HG03354 (cell line): ENCODE measurements at regions not wholly inside any gene's neighbourhood (a gene's known extent, or its start where the extent isn't known, plus 50 kb on each side); places are given as distances from the start of the nearest gene placed in this dataset.

Experiments
- ATAC-seq: cut with Tn5 transposase; IDR thresholded peaks from one replicate; pipeline ENCODE4 v1.9.1; 2021; ENCODE audit warnings: mild to moderate bottlenecking; ENCODE audit not compliant: unreplicated experiment, poor library complexity, severe bottlenecking

GRCh38 chr3:73705792-73706191 is 81.1 kb upstream of the PDZRN3 start:
- ATAC-seq, result no peak

GRCh38 chr3:73699327-73699726 is 74.6 kb upstream of the PDZRN3 start:
- ATAC-seq, result no peak

- ATAC-seq, result no peak
Measured at GRCh38 chr3:73697020-73697419, 72.3 kb upstream of the PDZRN3 start.

GRCh38 chr3:73695841-73696240 is 71.1 kb upstream of the PDZRN3 start:
- ATAC-seq, result no peak

- ATAC-seq, result no peak
Measured at GRCh38 chr3:73694983-73695757, 70.4 kb upstream of the PDZRN3 start.

- no peak for ATAC-seq
Measured at GRCh38 chr3:73687106-73688004, 62.6 kb upstream of the PDZRN3 start.

- no peak for ATAC-seq
Measured at GRCh38 chr3:73685061-73685460, 60.3 kb upstream of the PDZRN3 start.

- ATAC-seq, result no peak
Measured at GRCh38 chr3:73683706-73684105, 59.0 kb upstream of the PDZRN3 start.

- ATAC-seq, result no peak
Measured at GRCh38 chr3:73681610-73682009, 56.9 kb upstream of the PDZRN3 start.

- ATAC-seq, result no peak
Measured at GRCh38 chr3:73681198-73681597, 56.5 kb upstream of the PDZRN3 start.

- no peak for ATAC-seq
Measured at GRCh38 chr3:73680391-73681095, 55.8 kb upstream of the PDZRN3 start.

- no peak for ATAC-seq
Measured at GRCh38 chr3:73677336-73678024, 52.7 kb upstream of the PDZRN3 start.
